CD4-positive, CD25-positive, alpha-beta regulatory T cell (primary cell): ENCODE measurements at regions not wholly inside any gene's neighbourhood (a gene's known extent, or its start where the extent isn't known, plus 50 kb on each side); places are given as distances from the start of the nearest gene placed in this dataset.
"Not testable (repeated sequence)": the region's sequence is repeated elsewhere in the genome, so short reads cannot be mapped to it uniquely, and the experiment has no call there.

Source experiments
- ATAC-seq, 2 donors: fragments of 150-1000 bp; cut with Tn5 transposase; one replicate each; pipeline ENCODE4 v1.10.0; 2021; ENCODE audit warnings: low read depth in 2 of 2, moderate number of reproducible peaks in 2 of 2, moderate library complexity in 1 of 2
- DNase-seq, 3 donors: peaks; one replicate each; pipeline versions ENCODE4 v3.0.0 to v3.0.0-alpha.2; 2012 to 2022; ENCODE audit warnings: mixed read lengths in 1 of 3
- H3K27ac ChIP-seq: one replicate; pipeline ENCODE4 v1.7.0; 2013; ENCODE audit warnings: mild to moderate bottlenecking, low read length; ENCODE audit not compliant: insufficient read depth, poor library complexity, severe bottlenecking
- H3K27me3 ChIP-seq: one replicate; pipeline ENCODE4 v1.7.0; 2013; ENCODE audit warnings: low read length; ENCODE audit not compliant: control insufficient read depth, insufficient read depth
- H3K36me3 ChIP-seq: one replicate; pipeline ENCODE4 v1.7.0; 2013; ENCODE audit warnings: mild to moderate bottlenecking, low read length, moderate library complexity; ENCODE audit not compliant: control insufficient read depth, insufficient read depth
- H3K4me1 ChIP-seq: 2 replicates; pipeline ENCODE4 v1.7.0; 2013; ENCODE audit warnings: mild to moderate bottlenecking, low read length; ENCODE audit not compliant: insufficient read depth, control insufficient read depth, poor library complexity, severe bottlenecking
- H3K4me3 ChIP-seq: one replicate; pipeline ENCODE4 v1.7.0; 2013; ENCODE audit warnings: low read depth, mild to moderate bottlenecking, low read length, moderate library complexity
- H3K9me3 ChIP-seq, 2 experiments: 1 replicate in 1 of 2; 2 replicates in 1 of 2; pipeline ENCODE4 v1.7.0; 2013; ENCODE audit warnings: low read length in 2 of 2, mild to moderate bottlenecking in 1 of 2, moderate library complexity in 1 of 2; ENCODE audit not compliant: control insufficient read depth in 2 of 2
- H3K27ac Mint-ChIP-seq, 3 donors: one replicate each; pipeline ENCODE4 v1.8.0; 2020 to 2022; ENCODE audit warnings: mild to moderate bottlenecking in 3 of 3, mixed read lengths in 3 of 3, moderate library complexity in 2 of 3
- H3K27me3 Mint-ChIP-seq: one replicate; pipeline ENCODE4 v1.8.0; 2022; ENCODE audit warnings: mild to moderate bottlenecking, mixed read lengths
- H3K36me3 Mint-ChIP-seq: one replicate; pipeline ENCODE4 v1.8.0; 2020; ENCODE audit warnings: mixed read lengths
- H3K4me1 Mint-ChIP-seq, 4 donors: one replicate each; pipeline ENCODE4 v1.8.0; 2020 to 2022; ENCODE audit warnings: mixed read lengths in 4 of 4, mild to moderate bottlenecking in 1 of 4
- H3K4me3 Mint-ChIP-seq, 4 donors: one replicate each; pipeline ENCODE4 v1.8.0; 2020 to 2022; ENCODE audit warnings: mild to moderate bottlenecking in 4 of 4, mixed read lengths in 4 of 4, moderate library complexity in 3 of 4
- H3K9me3 Mint-ChIP-seq, 7 donors: one replicate each; pipeline ENCODE4 v1.8.0; 2020 to 2022; ENCODE audit warnings: mixed read lengths in 7 of 7, mild to moderate bottlenecking in 3 of 7, moderate library complexity in 2 of 7

DNA sequence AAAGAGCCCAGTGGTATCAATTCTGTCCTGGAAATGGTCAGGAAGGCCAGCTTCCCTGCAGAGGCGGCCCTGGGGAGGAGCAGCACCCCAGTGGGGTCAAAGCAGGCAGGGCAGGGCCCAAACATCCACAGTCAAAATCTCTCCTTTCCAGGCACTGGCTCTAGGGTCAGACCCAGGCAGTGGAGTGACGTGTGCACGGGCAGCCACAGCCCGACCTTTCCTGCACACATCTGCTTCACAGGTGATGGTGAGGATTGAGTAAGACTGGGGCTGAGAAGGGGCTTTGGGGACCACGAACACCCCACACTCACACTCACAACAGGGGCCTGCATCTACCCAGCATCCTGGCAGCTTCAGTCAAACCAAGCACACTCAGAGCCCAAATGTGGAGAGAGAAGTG, 97.8 kb upstream of the GLI2 start:
- H3K9me3 ChIP-seq, result no peaks in the 10 kb centered on the region
- H3K9me3 Mint-ChIP-seq, result peaks cover 0 to 2% (median 0%) of the 10 kb centered on the region in 7 donors
- no peaks in the 10 kb centered on the region for H3K4me1 Mint-ChIP-seq
- no peak overlapping the region for H3K4me3 ChIP-seq
- no peak overlapping the region for H3K4me3 Mint-ChIP-seq
- no peaks in the 10 kb centered on the region for H3K36me3 Mint-ChIP-seq
- H3K36me3 ChIP-seq, result no peaks in the 10 kb centered on the region
- no peaks in the 10 kb centered on the region for H3K27me3 ChIP-seq
- DNase-seq, result no peak
- ATAC-seq, result no peak
- H3K4me1 ChIP-seq, result no peaks in the 10 kb centered on the region
- H3K27ac Mint-ChIP-seq, result no peak overlapping the region
- peaks cover 8% of the 10 kb centered on the region for H3K27me3 Mint-ChIP-seq
- H3K27ac ChIP-seq, result no peak overlapping the region

DNA sequence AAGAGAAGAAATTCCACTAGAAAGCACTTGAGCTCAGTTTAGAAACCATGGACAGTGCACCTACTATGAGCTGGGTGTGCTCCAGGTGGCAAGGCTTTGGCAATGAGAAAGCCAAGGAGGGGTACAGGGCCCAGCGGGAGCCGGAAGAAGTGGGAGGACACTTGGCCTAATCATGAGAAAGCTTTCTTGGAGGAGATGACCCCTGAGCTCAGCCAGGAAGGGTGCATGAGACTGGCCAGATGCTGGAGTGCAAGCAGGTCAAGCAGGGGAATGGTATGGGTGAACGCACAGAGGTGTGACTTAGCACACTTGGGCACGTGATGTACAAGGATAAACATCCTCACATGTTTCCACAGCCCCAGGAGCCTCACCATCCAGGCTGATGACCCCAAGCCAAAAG, 97.2 kb upstream of the GLI2 start:
- Mint-ChIP-seq H3K27ac (no peak overlapping the region), H3K27me3 (peaks cover 8% of the 10 kb centered on the region), H3K4me1 (no peaks in the 10 kb centered on the region), H3K36me3 (no peaks in the 10 kb centered on the region), H3K4me3 (no peak overlapping the region), H3K9me3 (peaks cover 0 to 2% (median 0%) of the 10 kb centered on the region in 7 donors)
- ATAC-seq, result no peak
- Histone ChIP-seq H3K27me3 (no peaks in the 10 kb centered on the region), H3K9me3 (no peaks in the 10 kb centered on the region), H3K4me1 (no peaks in the 10 kb centered on the region), H3K27ac (no peak overlapping the region), H3K4me3 (no peak overlapping the region), H3K36me3 (no peaks in the 10 kb centered on the region)
- no peak for DNase-seq

- Mint-ChIP-seq H3K4me3 (no peak overlapping the region), H3K36me3 (no peaks in the 10 kb centered on the region), H3K4me1 (no peaks in the 10 kb centered on the region), H3K9me3 (peaks cover 0 to 2% (median 0%) of the 10 kb centered on the region in 7 donors), H3K27me3 (peaks cover 8% of the 10 kb centered on the region), H3K27ac (no peak overlapping the region)
- Histone ChIP-seq H3K4me1 (no peaks in the 10 kb centered on the region), H3K27ac (no peak overlapping the region), H3K27me3 (no peaks in the 10 kb centered on the region), H3K4me3 (no peak overlapping the region), H3K9me3 (no peaks in the 10 kb centered on the region), H3K36me3 (no peaks in the 10 kb centered on the region)
- ATAC-seq (no peak), DNase-seq (no peak)
These were observed 94.3 kb upstream of the GLI2 start for GRCh38 chr2:120641366-120641771.

- Mint-ChIP-seq H3K4me1 (no peaks in the 10 kb centered on the region), H3K9me3 (peaks cover 0 to 2% (median 0%) of the 10 kb centered on the region in 7 donors), H3K4me3 (no peak overlapping the region), H3K27ac (peak overlapping the region in 1 of 3 donors; percentile 32), H3K36me3 (no peaks in the 10 kb centered on the region), H3K27me3 (peaks cover 8% of the 10 kb centered on the region)
- Histone ChIP-seq H3K4me1 (no peaks in the 10 kb centered on the region), H3K27me3 (no peaks in the 10 kb centered on the region), H3K4me3 (no peak overlapping the region), H3K36me3 (no peaks in the 10 kb centered on the region), H3K27ac (no peak overlapping the region), H3K9me3 (no peaks in the 10 kb centered on the region)
- DNase-seq (no peak), ATAC-seq (no peak)
These were observed 93.0 kb upstream of the GLI2 start for GRCh38 chr2:120642646-120643045.

- no peaks in the 10 kb centered on the region for H3K27me3 Mint-ChIP-seq
- H3K9me3 Mint-ChIP-seq, result peaks cover 1 to 21% (median 3%) of the 10 kb centered on the region in 7 donors
These were observed 88.7 kb upstream of the GLI2 start for GRCh38 chr2:120646994-120647393.

DNA sequence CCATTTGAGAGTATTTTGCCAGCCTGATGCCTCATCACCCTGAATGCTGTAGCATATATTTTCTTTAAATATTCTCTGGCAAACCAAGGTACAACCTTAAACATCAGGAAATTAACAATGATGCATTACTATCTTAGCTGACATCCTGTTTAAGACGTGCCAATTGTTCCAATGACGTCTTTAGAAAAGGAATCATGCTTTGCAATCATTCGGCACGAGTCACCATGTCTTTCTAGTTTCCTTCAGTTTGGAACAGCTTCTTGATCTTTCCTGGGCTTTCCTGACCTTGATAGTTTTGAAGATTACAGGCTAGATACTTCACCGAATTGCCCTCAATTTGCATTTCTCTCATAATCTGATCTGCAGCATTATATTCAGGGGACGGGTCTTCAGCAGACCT, 88.2 kb upstream of the GLI2 start:
- peaks cover 1 to 21% (median 3%) of the 10 kb centered on the region in 7 donors for H3K9me3 Mint-ChIP-seq
- ATAC-seq (no peak), DNase-seq (no peak)
- Histone ChIP-seq H3K9me3 (peaks cover 8 to 10% of the 10 kb centered on the region in 2 experiments), H3K4me1 (no peaks in the 10 kb centered on the region), H3K27me3 (no peaks in the 10 kb centered on the region), H3K4me3 (no peak overlapping the region), H3K36me3 (no peaks in the 10 kb centered on the region), H3K27ac (no peak overlapping the region)
- H3K36me3 Mint-ChIP-seq, result no peaks in the 10 kb centered on the region
- no peak overlapping the region for H3K4me3 Mint-ChIP-seq
- no peak overlapping the region for H3K27ac Mint-ChIP-seq
- no peaks in the 10 kb centered on the region for H3K4me1 Mint-ChIP-seq
- no peaks in the 10 kb centered on the region for H3K27me3 Mint-ChIP-seq

More at GRCh38 chr2:120646994-120647393, 88.7 kb upstream of the GLI2 start:
- no peak overlapping the region for H3K27ac Mint-ChIP-seq
- ATAC-seq, result no peak
- no peaks in the 10 kb centered on the region for H3K4me1 Mint-ChIP-seq
- DNase-seq, result no peak
- Histone ChIP-seq H3K27me3 (no peaks in the 10 kb centered on the region), H3K4me3 (no peak overlapping the region), H3K36me3 (no peaks in the 10 kb centered on the region), H3K9me3 (peaks cover 8 to 10% of the 10 kb centered on the region in 2 experiments), H3K27ac (no peak overlapping the region), H3K4me1 (no peaks in the 10 kb centered on the region)
- H3K4me3 Mint-ChIP-seq, result no peak overlapping the region
- no peaks in the 10 kb centered on the region for H3K36me3 Mint-ChIP-seq

DNA sequence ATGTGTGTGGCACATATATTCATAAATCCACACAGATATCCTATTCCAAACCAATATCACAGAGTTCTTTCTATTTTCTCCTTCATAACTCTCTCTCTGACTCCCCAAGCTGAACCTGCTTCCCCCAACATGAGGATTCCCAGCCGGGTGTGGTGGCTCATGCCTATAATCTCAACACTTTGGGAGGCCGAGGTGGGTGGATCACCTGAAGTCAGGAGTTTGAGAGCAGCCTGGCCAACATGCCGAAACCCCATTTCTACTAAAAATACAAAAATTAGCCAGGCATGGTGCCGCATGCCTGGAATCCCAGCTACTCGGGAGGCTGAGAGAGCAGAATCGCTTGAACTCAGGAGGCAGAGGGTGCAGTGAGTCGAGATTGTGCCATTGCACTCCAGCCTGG, 86.3 kb upstream of the GLI2 start:
- not testable (repeated sequence) for DNase-seq, H3K4me3 ChIP-seq, H3K9me3 ChIP-seq, H3K36me3 Mint-ChIP-seq, H3K4me1 Mint-ChIP-seq, H3K27me3 Mint-ChIP-seq, H3K27me3 ChIP-seq, H3K4me3 Mint-ChIP-seq, ATAC-seq, H3K27ac Mint-ChIP-seq, H3K36me3 ChIP-seq, H3K4me1 ChIP-seq, H3K27ac ChIP-seq
- peaks cover 3 to 24% (median 7%) of the 10 kb centered on the region in 7 donors for H3K9me3 Mint-ChIP-seq

DNA sequence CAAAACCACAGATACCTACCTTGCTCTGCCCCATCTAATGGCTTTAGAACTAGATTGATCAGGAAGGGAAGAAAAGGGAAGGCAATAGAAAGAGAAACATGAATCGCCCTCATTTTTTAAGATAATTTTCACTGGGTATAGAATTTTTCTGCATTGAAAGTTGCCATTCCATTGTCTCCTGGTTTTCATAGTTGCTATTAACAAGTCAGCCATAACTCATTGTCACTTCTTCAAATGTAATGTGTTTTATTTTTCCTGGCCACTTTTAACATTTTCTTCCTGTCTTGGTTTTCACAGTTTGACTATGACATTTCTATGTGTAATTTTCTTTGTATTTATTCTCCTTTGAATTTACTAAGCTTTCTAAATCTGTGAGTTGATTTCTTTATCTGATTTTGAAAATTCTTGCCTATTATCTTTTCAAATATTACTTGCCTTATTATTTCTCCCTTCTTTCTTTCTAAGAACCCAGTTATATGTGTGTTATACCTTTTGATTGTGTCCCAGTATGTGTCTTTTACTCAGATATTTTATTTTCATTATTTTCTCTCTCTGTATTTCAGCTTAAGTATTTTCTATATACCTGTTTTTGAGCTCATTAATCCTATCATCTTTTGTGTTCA, 85.5 kb upstream of the GLI2 start:
- H3K27ac Mint-ChIP-seq, result no peak overlapping the region
- Histone ChIP-seq H3K4me3 (no peak overlapping the region), H3K4me1 (no peaks in the 10 kb centered on the region), H3K9me3 (peaks cover 8 to 10% of the 10 kb centered on the region in 2 experiments), H3K27me3 (no peaks in the 10 kb centered on the region), H3K27ac (no peak overlapping the region), H3K36me3 (no peaks in the 10 kb centered on the region)
- no peaks in the 10 kb centered on the region for H3K4me1 Mint-ChIP-seq
- ATAC-seq (no peak), DNase-seq (no peak)
- no peak overlapping the region for H3K4me3 Mint-ChIP-seq
- peaks cover 1% of the 10 kb centered on the region for H3K36me3 Mint-ChIP-seq
- H3K27me3 Mint-ChIP-seq, result no peaks in the 10 kb centered on the region
- H3K9me3 Mint-ChIP-seq, result peaks cover 3 to 24% (median 7%) of the 10 kb centered on the region in 7 donors
